Liver (tissue), 8 donors: ENCODE measurements at regions not wholly inside any gene's neighbourhood (a gene's known extent, or its start where the extent isn't known, plus 50 kb on each side); places are given as distances from the start of the nearest gene placed in this dataset.

Source experiments
- DNase-seq: peaks from one replicate; pipeline ENCODE4 v3.0.0-alpha.2; 2017; ENCODE audit warnings: low spot score
- H3K27ac ChIP-seq, 2 donors: one replicate each; pipeline ENCODE4 v1.7.0; 2013; ENCODE audit warnings: inconsistent platforms in 2 of 2, low read length in 2 of 2, control low read depth in 1 of 2, low read depth in 1 of 2, mild to moderate bottlenecking in 1 of 2
- H3K27me3 ChIP-seq, 4 donors: one replicate each; pipeline versions ENCODE4 v1.6.1 to v1.7.0; 2013; ENCODE audit warnings: low read length in 3 of 4, inconsistent platforms in 1 of 4, mild to moderate bottlenecking in 1 of 4, moderate library complexity in 1 of 4; ENCODE audit not compliant: control insufficient read depth in 4 of 4, insufficient read depth in 4 of 4
- H3K36me3 ChIP-seq, 4 donors: one replicate each; pipeline versions ENCODE4 v1.6.1 to v1.7.0; 2013; ENCODE audit warnings: low read length in 3 of 4, mild to moderate bottlenecking in 3 of 4, low read depth in 1 of 4, moderate library complexity in 1 of 4; ENCODE audit not compliant: control insufficient read depth in 4 of 4, insufficient read depth in 3 of 4
- H3K4me1 ChIP-seq, 4 donors: one replicate each; pipeline versions ENCODE4 v1.6.1 to v1.7.0; 2013; ENCODE audit warnings: low read length in 3 of 4, mild to moderate bottlenecking in 3 of 4, moderate library complexity in 1 of 4; ENCODE audit not compliant: control insufficient read depth in 4 of 4, insufficient read depth in 4 of 4
- H3K4me3 ChIP-seq, 3 donors: one replicate each; pipeline versions ENCODE4 v1.6.1 to v1.7.0; 2013; ENCODE audit warnings: low read length in 3 of 3, control low read depth in 1 of 3, low read depth in 1 of 3, mild to moderate bottlenecking in 1 of 3
- H3K9ac ChIP-seq, 2 donors: one replicate each; pipeline ENCODE4 v1.7.0; 2013; ENCODE audit warnings: low read length in 2 of 2, mild to moderate bottlenecking in 2 of 2, moderate library complexity in 2 of 2, control low read depth in 1 of 2, low read depth in 1 of 2
- H3K9me3 ChIP-seq, 4 donors: one replicate each; pipeline versions ENCODE4 v1.6.1 to v1.7.0; 2013; ENCODE audit warnings: low read length in 3 of 4; ENCODE audit not compliant: control insufficient read depth in 4 of 4
- ATF3 ChIP-seq: IDR thresholded peaks from 2 replicates; pipeline ENCODE4 v1.6.1; 2016; ENCODE audit warnings: antibody characterized with exemption
- CTCF ChIP-seq: fragments of 150-350 bp; IDR thresholded peaks from 2 replicates; pipeline ENCODE4 v1.5.1; 2017; ENCODE audit warnings: improper control_type of control experiment, low read depth, low read length; ENCODE audit not compliant: missing input control
- EGR1 ChIP-seq, 2 donors: IDR thresholded peaks; 2 replicates each; pipeline ENCODE4 v1.6.1; 2016 to 2018; ENCODE audit warnings: antibody characterized with exemption in 2 of 2, low read depth in 2 of 2
- FOXA1 ChIP-seq: IDR thresholded peaks from 2 replicates; pipeline ENCODE4 v1.6.1; 2016; ENCODE audit warnings: antibody characterized with exemption
- FOXA2 ChIP-seq: IDR thresholded peaks from 2 replicates; pipeline ENCODE4 v1.6.1; 2016; ENCODE audit warnings: antibody characterized with exemption
- GABPA ChIP-seq, 2 donors: IDR thresholded peaks in 1 of 2; conservative IDR thresholded peaks in 1 of 2; 2 replicates each; pipeline ENCODE4 v1.6.1; 2016; ENCODE audit warnings: antibody characterized with exemption in 2 of 2, mild to moderate bottlenecking in 1 of 2, moderate library complexity in 1 of 2
- HNF4A ChIP-seq, 2 donors: conservative IDR thresholded peaks; 2 replicates each; pipeline ENCODE4 v1.6.1; 2016; ENCODE audit warnings: antibody characterized with exemption in 2 of 2, mild to moderate bottlenecking in 2 of 2
- HNF4G ChIP-seq: IDR thresholded peaks from 2 replicates; pipeline ENCODE4 v1.6.1; 2016; ENCODE audit warnings: antibody characterized with exemption
- JUND ChIP-seq, 2 donors: IDR thresholded peaks; 2 replicates each; pipeline ENCODE4 v1.6.1; 2016; ENCODE audit warnings: antibody characterized with exemption in 2 of 2
- MAX ChIP-seq: IDR thresholded peaks from 2 replicates; pipeline ENCODE4 v1.6.1; 2016; ENCODE audit warnings: antibody characterized with exemption
- NR2F2 ChIP-seq: IDR thresholded peaks from 2 replicates; pipeline ENCODE4 v1.6.1; 2016; ENCODE audit warnings: antibody characterized with exemption
- RAD21 ChIP-seq, 2 donors: IDR thresholded peaks; 2 replicates each; pipeline ENCODE4 v1.6.1; 2016; ENCODE audit warnings: antibody characterized with exemption in 2 of 2, mild to moderate bottlenecking in 2 of 2
- RXRA ChIP-seq, 2 donors: IDR thresholded peaks; 2 replicates each; pipeline ENCODE4 v1.6.1; 2017 to 2018; ENCODE audit warnings: antibody characterized with exemption in 2 of 2, mild to moderate bottlenecking in 1 of 2
- SP1 ChIP-seq: IDR thresholded peaks from 2 replicates; pipeline ENCODE4 v1.6.1; 2018; ENCODE audit warnings: antibody characterized with exemption, mild to moderate bottlenecking
- TAF1 ChIP-seq: conservative IDR thresholded peaks from 2 replicates; pipeline ENCODE4 v1.6.1; 2016; ENCODE audit warnings: antibody characterized with exemption, mild to moderate bottlenecking
- YY1 ChIP-seq: IDR thresholded peaks from 2 replicates; pipeline ENCODE4 v1.6.1; 2016; ENCODE audit warnings: antibody characterized with exemption, mild to moderate bottlenecking
- WGBS: extraction: QIAGEN DNeasy Blood & Tissue Kit; methylation state at CpG from one replicate; pipeline ENCODE4 v1.1.7; 2013; 5-methylcytosine and 5-hydroxymethylcytosine counted together
- TF ChIP-seq, protein P1 (sequence below): IDR thresholded peaks from 2 replicates; pipeline ENCODE4 v1.6.1; 2016; ENCODE audit warnings: antibody characterized with exemption, mild to moderate bottlenecking
- TF ChIP-seq, protein P2 (sequence below): IDR thresholded peaks from 2 replicates; pipeline ENCODE4 v1.6.1; 2016; ENCODE audit warnings: antibody characterized with exemption
- donor health status: healthy.
- donor health status: healthy.
- donor health status: healthy.
- donor health status: healthy.
- donor health status: healthy.

GRCh38 chr2:104049981-104050380 is 803.9 kb upstream of the POU3F3 start:
- no peak overlapping the region for H3K9ac ChIP-seq
- no peak overlapping the region for H3K4me3 ChIP-seq
- no peaks in the 10 kb centered on the region for H3K9me3 ChIP-seq
- no peak for DNase-seq
- H3K27me3 ChIP-seq: no peaks in the 10 kb centered on the region
- no peaks in the 10 kb centered on the region for H3K36me3 ChIP-seq
- TF ChIP-seq EGR1 (IDR thresholded peaks at IDR 0.05; ENCODE audit: low read depth in 2 of 2) (no peak), TAF1 (no peak), MAX (no peak), FOXA1 (no peak), HNF4G (no peak), HNF4A (conservative IDR thresholded peaks at IDR 0.05) (no peak), RAD21 (IDR thresholded peaks at IDR 0.05) (no peak), FOXA2 (no peak), YY1 (no peak), RXRA (IDR thresholded peaks at IDR 0.05) (no peak), CTCF (no peak), ATF3 (no peak), NR2F2 (no peak), SP1 (no peak), JUND (IDR thresholded peaks at IDR 0.05) (no peak)
- TF ChIP-seq, protein P1, sequence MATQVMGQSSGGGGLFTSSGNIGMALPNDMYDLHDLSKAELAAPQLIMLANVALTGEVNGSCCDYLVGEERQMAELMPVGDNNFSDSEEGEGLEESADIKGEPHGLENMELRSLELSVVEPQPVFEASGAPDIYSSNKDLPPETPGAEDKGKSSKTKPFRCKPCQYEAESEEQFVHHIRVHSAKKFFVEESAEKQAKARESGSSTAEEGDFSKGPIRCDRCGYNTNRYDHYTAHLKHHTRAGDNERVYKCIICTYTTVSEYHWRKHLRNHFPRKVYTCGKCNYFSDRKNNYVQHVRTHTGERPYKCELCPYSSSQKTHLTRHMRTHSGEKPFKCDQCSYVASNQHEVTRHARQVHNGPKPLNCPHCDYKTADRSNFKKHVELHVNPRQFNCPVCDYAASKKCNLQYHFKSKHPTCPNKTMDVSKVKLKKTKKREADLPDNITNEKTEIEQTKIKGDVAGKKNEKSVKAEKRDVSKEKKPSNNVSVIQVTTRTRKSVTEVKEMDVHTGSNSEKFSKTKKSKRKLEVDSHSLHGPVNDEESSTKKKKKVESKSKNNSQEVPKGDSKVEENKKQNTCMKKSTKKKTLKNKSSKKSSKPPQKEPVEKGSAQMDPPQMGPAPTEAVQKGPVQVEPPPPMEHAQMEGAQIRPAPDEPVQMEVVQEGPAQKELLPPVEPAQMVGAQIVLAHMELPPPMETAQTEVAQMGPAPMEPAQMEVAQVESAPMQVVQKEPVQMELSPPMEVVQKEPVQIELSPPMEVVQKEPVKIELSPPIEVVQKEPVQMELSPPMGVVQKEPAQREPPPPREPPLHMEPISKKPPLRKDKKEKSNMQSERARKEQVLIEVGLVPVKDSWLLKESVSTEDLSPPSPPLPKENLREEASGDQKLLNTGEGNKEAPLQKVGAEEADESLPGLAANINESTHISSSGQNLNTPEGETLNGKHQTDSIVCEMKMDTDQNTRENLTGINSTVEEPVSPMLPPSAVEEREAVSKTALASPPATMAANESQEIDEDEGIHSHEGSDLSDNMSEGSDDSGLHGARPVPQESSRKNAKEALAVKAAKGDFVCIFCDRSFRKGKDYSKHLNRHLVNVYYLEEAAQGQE: no peak
- H3K27ac ChIP-seq: no peak overlapping the region
- WGBS: 86% methylated on average over 5 of the region's 5 CpGs
- H3K4me1 ChIP-seq: no peaks in the 10 kb centered on the region

GRCh38 chr2:104050656-104051242 is 803.2 kb upstream of the POU3F3 start:
- H3K4me1 ChIP-seq: no peaks in the 10 kb centered on the region
- no peaks in the 10 kb centered on the region for H3K36me3 ChIP-seq
- no peak overlapping the region for H3K4me3 ChIP-seq
- no peaks in the 10 kb centered on the region for H3K27me3 ChIP-seq
- no peaks in the 10 kb centered on the region for H3K9me3 ChIP-seq
- TF ChIP-seq FOXA1 (no peak), TAF1 (no peak), MAX (no peak), GABPA (IDR thresholded peaks at IDR 0.05 in 1 of 2, conservative IDR thresholded peaks at IDR 0.05 in 1 of 2) (no peak)
- TF ChIP-seq, protein P2, sequence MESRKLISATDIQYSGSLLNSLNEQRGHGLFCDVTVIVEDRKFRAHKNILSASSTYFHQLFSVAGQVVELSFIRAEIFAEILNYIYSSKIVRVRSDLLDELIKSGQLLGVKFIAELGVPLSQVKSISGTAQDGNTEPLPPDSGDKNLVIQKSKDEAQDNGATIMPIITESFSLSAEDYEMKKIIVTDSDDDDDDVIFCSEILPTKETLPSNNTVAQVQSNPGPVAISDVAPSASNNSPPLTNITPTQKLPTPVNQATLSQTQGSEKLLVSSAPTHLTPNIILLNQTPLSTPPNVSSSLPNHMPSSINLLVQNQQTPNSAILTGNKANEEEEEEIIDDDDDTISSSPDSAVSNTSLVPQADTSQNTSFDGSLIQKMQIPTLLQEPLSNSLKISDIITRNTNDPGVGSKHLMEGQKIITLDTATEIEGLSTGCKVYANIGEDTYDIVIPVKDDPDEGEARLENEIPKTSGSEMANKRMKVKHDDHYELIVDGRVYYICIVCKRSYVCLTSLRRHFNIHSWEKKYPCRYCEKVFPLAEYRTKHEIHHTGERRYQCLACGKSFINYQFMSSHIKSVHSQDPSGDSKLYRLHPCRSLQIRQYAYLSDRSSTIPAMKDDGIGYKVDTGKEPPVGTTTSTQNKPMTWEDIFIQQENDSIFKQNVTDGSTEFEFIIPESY: no peak
- TF ChIP-seq, protein P1: no peak
- H3K9ac ChIP-seq: no peak overlapping the region
- 84% methylated on average over 5 of the region's 5 CpGs for WGBS
- no peak for DNase-seq
- H3K27ac ChIP-seq: no peak overlapping the region
